Liver (tissue), 7 donors: ENCODE measurements at regions not wholly inside any gene's neighbourhood (a gene's known extent, or its start where the extent isn't known, plus 50 kb on each side); places are given as distances from the start of the nearest gene placed in this dataset.

Experiments used
- DNase-seq: peaks from one replicate; pipeline ENCODE4 v3.0.0-alpha.2; 2017; ENCODE audit warnings: low spot score
- H3K27ac ChIP-seq, 2 donors: one replicate each; pipeline ENCODE4 v1.7.0; 2013; ENCODE audit warnings: inconsistent platforms in 2 of 2, low read length in 2 of 2, control low read depth in 1 of 2, low read depth in 1 of 2, mild to moderate bottlenecking in 1 of 2
- H3K27me3 ChIP-seq, 4 donors: one replicate each; pipeline versions ENCODE4 v1.6.1 to v1.7.0; 2013; ENCODE audit warnings: low read length in 3 of 4, inconsistent platforms in 1 of 4, mild to moderate bottlenecking in 1 of 4, moderate library complexity in 1 of 4; ENCODE audit not compliant: control insufficient read depth in 4 of 4, insufficient read depth in 4 of 4
- H3K36me3 ChIP-seq, 4 donors: one replicate each; pipeline versions ENCODE4 v1.6.1 to v1.7.0; 2013; ENCODE audit warnings: low read length in 3 of 4, mild to moderate bottlenecking in 3 of 4, low read depth in 1 of 4, moderate library complexity in 1 of 4; ENCODE audit not compliant: control insufficient read depth in 4 of 4, insufficient read depth in 3 of 4
- H3K4me1 ChIP-seq, 4 donors: one replicate each; pipeline versions ENCODE4 v1.6.1 to v1.7.0; 2013; ENCODE audit warnings: low read length in 3 of 4, mild to moderate bottlenecking in 3 of 4, moderate library complexity in 1 of 4; ENCODE audit not compliant: control insufficient read depth in 4 of 4, insufficient read depth in 4 of 4
- H3K4me3 ChIP-seq, 3 donors: one replicate each; pipeline versions ENCODE4 v1.6.1 to v1.7.0; 2013; ENCODE audit warnings: low read length in 3 of 3, control low read depth in 1 of 3, low read depth in 1 of 3, mild to moderate bottlenecking in 1 of 3
- H3K9ac ChIP-seq, 2 donors: one replicate each; pipeline ENCODE4 v1.7.0; 2013; ENCODE audit warnings: low read length in 2 of 2, mild to moderate bottlenecking in 2 of 2, moderate library complexity in 2 of 2, control low read depth in 1 of 2, low read depth in 1 of 2
- H3K9me3 ChIP-seq, 4 donors: one replicate each; pipeline versions ENCODE4 v1.6.1 to v1.7.0; 2013; ENCODE audit warnings: low read length in 3 of 4; ENCODE audit not compliant: control insufficient read depth in 4 of 4
- ATF3 ChIP-seq: IDR thresholded peaks from 2 replicates; pipeline ENCODE4 v1.6.1; 2016; ENCODE audit warnings: antibody characterized with exemption
- FOXA1 ChIP-seq: IDR thresholded peaks from 2 replicates; pipeline ENCODE4 v1.6.1; 2016; ENCODE audit warnings: antibody characterized with exemption
- FOXA2 ChIP-seq: IDR thresholded peaks from 2 replicates; pipeline ENCODE4 v1.6.1; 2016; ENCODE audit warnings: antibody characterized with exemption
- GABPA ChIP-seq, 2 donors: IDR thresholded peaks in 1 of 2; conservative IDR thresholded peaks in 1 of 2; 2 replicates each; pipeline ENCODE4 v1.6.1; 2016; ENCODE audit warnings: antibody characterized with exemption in 2 of 2, mild to moderate bottlenecking in 1 of 2, moderate library complexity in 1 of 2
- HNF4G ChIP-seq: IDR thresholded peaks from 2 replicates; pipeline ENCODE4 v1.6.1; 2016; ENCODE audit warnings: antibody characterized with exemption
- MAX ChIP-seq: IDR thresholded peaks from 2 replicates; pipeline ENCODE4 v1.6.1; 2016; ENCODE audit warnings: antibody characterized with exemption
- NR2F2 ChIP-seq: IDR thresholded peaks from 2 replicates; pipeline ENCODE4 v1.6.1; 2016; ENCODE audit warnings: antibody characterized with exemption
- RAD21 ChIP-seq, 2 donors: IDR thresholded peaks; 2 replicates each; pipeline ENCODE4 v1.6.1; 2016; ENCODE audit warnings: antibody characterized with exemption in 2 of 2, mild to moderate bottlenecking in 2 of 2
- RXRA ChIP-seq, 2 donors: IDR thresholded peaks; 2 replicates each; pipeline ENCODE4 v1.6.1; 2017 to 2018; ENCODE audit warnings: antibody characterized with exemption in 2 of 2, mild to moderate bottlenecking in 1 of 2
- SP1 ChIP-seq: IDR thresholded peaks from 2 replicates; pipeline ENCODE4 v1.6.1; 2018; ENCODE audit warnings: antibody characterized with exemption, mild to moderate bottlenecking
- TAF1 ChIP-seq: conservative IDR thresholded peaks from 2 replicates; pipeline ENCODE4 v1.6.1; 2016; ENCODE audit warnings: antibody characterized with exemption, mild to moderate bottlenecking
- YY1 ChIP-seq: IDR thresholded peaks from 2 replicates; pipeline ENCODE4 v1.6.1; 2016; ENCODE audit warnings: antibody characterized with exemption, mild to moderate bottlenecking
- ZBTB33 ChIP-seq: IDR thresholded peaks from 2 replicates; pipeline ENCODE4 v1.6.1; 2016; ENCODE audit warnings: antibody characterized with exemption
- WGBS: extraction: QIAGEN DNeasy Blood & Tissue Kit; methylation state at CpG from one replicate; pipeline ENCODE4 v1.1.7; 2013; 5-methylcytosine and 5-hydroxymethylcytosine counted together
- TF ChIP-seq, protein P1 (sequence below): IDR thresholded peaks from 2 replicates; pipeline ENCODE4 v1.6.1; 2016; ENCODE audit warnings: antibody characterized with exemption, mild to moderate bottlenecking
- donor health status: healthy.
- donor health status: healthy.
- donor health status: healthy.
- donor health status: healthy.

DNA sequence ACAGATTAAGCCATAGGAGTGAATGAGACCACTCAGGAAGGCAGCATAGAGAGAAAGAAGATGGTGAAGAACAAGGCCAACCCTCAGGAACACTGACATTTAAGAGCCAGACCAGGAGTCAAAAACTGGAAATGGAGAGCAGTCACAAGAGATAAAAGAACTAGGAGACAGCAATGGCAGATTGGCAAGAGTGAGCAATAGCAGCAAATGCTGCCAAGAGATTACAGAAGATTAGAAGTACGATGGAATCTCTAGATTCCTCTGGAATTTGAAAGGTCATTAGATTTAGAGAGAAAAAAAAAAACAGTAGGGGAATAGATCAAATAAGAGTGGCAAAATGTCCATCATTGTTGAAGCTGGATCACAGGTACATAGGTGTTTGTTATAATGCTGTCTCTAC is 73.4 kb upstream of the SLC44A1 start:
- TF ChIP-seq NR2F2 (no peak), FOXA1 (no peak), SP1 (no peak), ATF3 (no peak), GABPA (IDR thresholded peaks at IDR 0.05 in 1 of 2, conservative IDR thresholded peaks at IDR 0.05 in 1 of 2) (no peak), YY1 (no peak), FOXA2 (no peak), HNF4G (no peak)
- TF ChIP-seq, protein P1, sequence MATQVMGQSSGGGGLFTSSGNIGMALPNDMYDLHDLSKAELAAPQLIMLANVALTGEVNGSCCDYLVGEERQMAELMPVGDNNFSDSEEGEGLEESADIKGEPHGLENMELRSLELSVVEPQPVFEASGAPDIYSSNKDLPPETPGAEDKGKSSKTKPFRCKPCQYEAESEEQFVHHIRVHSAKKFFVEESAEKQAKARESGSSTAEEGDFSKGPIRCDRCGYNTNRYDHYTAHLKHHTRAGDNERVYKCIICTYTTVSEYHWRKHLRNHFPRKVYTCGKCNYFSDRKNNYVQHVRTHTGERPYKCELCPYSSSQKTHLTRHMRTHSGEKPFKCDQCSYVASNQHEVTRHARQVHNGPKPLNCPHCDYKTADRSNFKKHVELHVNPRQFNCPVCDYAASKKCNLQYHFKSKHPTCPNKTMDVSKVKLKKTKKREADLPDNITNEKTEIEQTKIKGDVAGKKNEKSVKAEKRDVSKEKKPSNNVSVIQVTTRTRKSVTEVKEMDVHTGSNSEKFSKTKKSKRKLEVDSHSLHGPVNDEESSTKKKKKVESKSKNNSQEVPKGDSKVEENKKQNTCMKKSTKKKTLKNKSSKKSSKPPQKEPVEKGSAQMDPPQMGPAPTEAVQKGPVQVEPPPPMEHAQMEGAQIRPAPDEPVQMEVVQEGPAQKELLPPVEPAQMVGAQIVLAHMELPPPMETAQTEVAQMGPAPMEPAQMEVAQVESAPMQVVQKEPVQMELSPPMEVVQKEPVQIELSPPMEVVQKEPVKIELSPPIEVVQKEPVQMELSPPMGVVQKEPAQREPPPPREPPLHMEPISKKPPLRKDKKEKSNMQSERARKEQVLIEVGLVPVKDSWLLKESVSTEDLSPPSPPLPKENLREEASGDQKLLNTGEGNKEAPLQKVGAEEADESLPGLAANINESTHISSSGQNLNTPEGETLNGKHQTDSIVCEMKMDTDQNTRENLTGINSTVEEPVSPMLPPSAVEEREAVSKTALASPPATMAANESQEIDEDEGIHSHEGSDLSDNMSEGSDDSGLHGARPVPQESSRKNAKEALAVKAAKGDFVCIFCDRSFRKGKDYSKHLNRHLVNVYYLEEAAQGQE, result no peak
- no peaks in the 10 kb centered on the region for H3K9me3 ChIP-seq
- H3K36me3 ChIP-seq, result no peaks in the 10 kb centered on the region
- WGBS, result 25% methylated on average over 1 of the region's 1 CpG
- H3K9ac ChIP-seq, result no peak overlapping the region
- DNase-seq, result no peak
- no peak overlapping the region for H3K27ac ChIP-seq
- no peak overlapping the region for H3K4me3 ChIP-seq
- H3K4me1 ChIP-seq, result no peaks in the 10 kb centered on the region
- no peaks in the 10 kb centered on the region for H3K27me3 ChIP-seq

- H3K27ac ChIP-seq, result no peak overlapping the region
- 66% methylated on average over 3 of the region's 3 CpGs for WGBS
These were observed 72.9 kb upstream of the SLC44A1 start for GRCh38 chr9:105171589-105171988.

More at GRCh38 chr9:105171589-105171988, 72.9 kb upstream of the SLC44A1 start:
- Histone ChIP-seq H3K9ac (no peak overlapping the region), H3K4me1 (no peaks in the 10 kb centered on the region), H3K36me3 (no peaks in the 10 kb centered on the region), H3K4me3 (no peak overlapping the region), H3K9me3 (no peaks in the 10 kb centered on the region), H3K27me3 (no peaks in the 10 kb centered on the region)
- TF ChIP-seq NR2F2, result no peak
- TF ChIP-seq MAX, result no peak
- no peak for TF ChIP-seq TAF1
- TF ChIP-seq ZBTB33, result no peak
- no peak for TF ChIP-seq FOXA1
- TF ChIP-seq RAD21 (IDR thresholded peaks at IDR 0.05), result no peak
- no peak for TF ChIP-seq RXRA (IDR thresholded peaks at IDR 0.05)
- TF ChIP-seq ATF3, result no peak
- TF ChIP-seq YY1, result no peak
- no peak for DNase-seq
